NCI-H748 treated with DMSO at 0.1 percent for 48 hours (cell line): ENCODE measurements at regions not wholly inside any gene's neighbourhood (a gene's known extent, or its start where the extent isn't known, plus 50 kb on each side); places are given as distances from the start of the nearest gene placed in this dataset.

Source experiments
- DNase-seq: peaks from one replicate; lab custom pipeline; 2025; lab: John Stamatoyannopoulos, UW

GRCh38 chrX:39984191-39984956, 113.4 kb downstream of the BCOR start:
- DNase-seq: no peak

DNA sequence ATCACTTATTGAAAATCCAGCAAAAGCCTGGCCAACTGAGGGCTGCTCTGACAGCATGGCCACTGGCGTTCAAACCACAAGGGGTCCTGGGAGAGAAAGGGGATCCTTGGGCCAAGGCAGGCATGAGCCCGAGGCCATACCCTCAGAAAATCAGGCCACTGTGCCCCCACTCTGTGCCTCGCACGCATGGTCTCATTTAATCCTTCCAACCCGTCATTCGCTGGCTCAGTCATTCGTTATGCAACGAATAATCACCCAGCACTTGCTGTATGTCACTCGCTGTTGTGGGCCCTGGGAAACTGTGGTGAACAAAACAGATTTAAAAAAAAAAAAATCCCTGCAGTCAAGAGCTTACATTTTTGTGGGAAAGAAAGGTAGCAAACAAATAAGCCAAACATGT, 112.7 kb downstream of the BCOR start:
- DNase-seq: no peak

GRCh38 chrX:39985551-39985950, 112.2 kb downstream of the BCOR start:
- DNase-seq: no peak

- no peak for DNase-seq
Measured at GRCh38 chrX:39988496-39988895, 109.3 kb downstream of the BCOR start.

GRCh38 chrX:39990388-39990787, 107.4 kb downstream of the BCOR start:
- DNase-seq: no peak

DNA sequence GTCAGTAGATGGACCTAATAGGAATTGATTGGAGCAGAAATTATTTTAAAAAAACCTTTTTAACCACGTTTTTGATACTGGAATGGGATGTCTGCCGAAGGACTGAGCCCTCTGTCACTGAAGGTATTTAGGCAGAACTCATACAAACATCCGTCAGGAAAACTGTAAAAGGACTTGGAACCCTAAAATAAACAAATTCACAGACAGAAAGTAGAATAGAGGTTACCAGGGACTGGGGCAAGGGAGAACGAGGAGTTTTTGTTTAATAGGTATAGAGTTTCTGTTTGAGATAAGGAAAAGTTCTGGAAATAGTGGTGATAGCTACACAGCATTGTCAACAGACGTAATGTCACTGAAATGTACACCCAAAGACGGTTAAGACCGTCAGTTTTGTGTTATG, 105.5 kb downstream of the BCOR start:
- no peak for DNase-seq

DNA sequence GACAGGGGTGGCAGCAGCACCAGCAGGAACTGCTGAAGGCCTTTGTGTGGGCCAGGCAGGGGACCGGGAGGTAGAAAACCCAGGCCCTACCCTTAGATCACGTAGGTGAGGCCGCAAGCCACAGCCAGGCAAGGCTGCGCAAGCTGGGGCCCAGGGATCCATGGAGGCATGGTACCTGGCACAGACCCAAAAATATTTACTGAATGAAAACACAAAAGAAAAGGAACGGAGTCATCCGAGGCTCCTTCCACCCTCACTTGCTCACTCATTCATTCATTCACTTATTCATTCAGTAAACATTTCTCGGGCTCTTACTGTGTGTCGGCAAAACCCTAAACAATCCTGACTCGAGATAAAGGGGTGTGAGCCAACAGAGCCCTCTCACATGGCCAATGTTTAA, 102.3 kb downstream of the BCOR start:
- DNase-seq: no peak

- DNase-seq: no peak
Measured at GRCh38 chrX:39996536-39996935, 101.2 kb downstream of the BCOR start.

DNA sequence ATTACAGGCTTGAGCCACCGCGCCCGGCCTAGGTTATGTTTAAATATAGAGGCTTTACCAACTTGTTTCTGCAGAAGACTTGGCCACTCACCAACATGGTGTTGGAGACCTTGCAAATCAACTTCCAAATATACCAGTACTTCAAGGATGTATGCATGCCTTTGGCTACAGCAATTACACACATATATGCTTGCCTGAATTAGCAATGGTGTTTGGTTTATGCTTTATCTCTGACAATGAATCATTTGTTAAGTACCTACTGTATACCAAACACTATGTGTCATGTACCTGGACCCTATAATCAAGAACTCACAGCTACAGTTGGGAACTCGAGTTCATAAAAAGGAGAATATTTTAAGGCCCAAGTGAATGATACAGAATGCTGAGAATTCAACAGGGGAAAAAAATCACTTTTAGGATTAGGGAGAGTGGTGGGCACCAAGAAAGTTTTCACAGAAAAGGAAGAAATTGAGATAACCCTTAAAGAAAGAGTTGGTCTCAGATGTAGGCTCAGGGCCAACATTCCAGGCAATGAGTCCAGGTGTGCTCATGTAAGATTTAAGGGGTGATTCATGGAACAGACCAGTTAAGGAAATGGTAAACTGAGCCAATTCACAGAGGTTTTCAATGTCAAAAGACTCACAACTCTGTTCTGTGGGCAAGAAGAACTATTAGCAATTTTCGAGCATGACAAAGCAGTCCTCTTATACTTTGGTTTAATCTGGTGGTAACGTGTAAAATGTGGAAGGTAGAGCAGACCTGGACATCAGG, 98.9 kb downstream of the BCOR start:
- no peak for DNase-seq
